Esophagus muscularis mucosa (tissue), 3 donors: ENCODE measurements at regions not wholly inside any gene's neighbourhood (a gene's known extent, or its start where the extent isn't known, plus 50 kb on each side); places are given as distances from the start of the nearest gene placed in this dataset.

Experiments
- CTCF ChIP-seq, 3 experiments: fragments of 200-600 bp in 2 of 3; fragments of 450-650 bp in 1 of 3; sonication (generic) in 2 of 3; IDR thresholded peaks; one replicate each; pipeline ENCODE4 v1.5.1; 2017 to 2019; ENCODE audit warnings: antibody characterized with exemption in 3 of 3, mild to moderate bottlenecking in 2 of 3, moderate library complexity in 1 of 3
- POLR2A ChIP-seq: fragments of 450-650 bp; IDR thresholded peaks from one replicate; pipeline ENCODE4 v1.6.1; 2017; ENCODE audit warnings: antibody characterized with exemption, moderate library complexity, mild to moderate bottlenecking, low read depth

- TF ChIP-seq CTCF (IDR thresholded peaks at IDR 0.05) (no peak), POLR2A (no peak)
Measured at GRCh38 chr12:130100634-130101362, 61.5 kb upstream of the FZD10 start.
